ENCODE measurements at regions not wholly inside any gene's neighbourhood (a gene's known extent, or its start where the extent isn't known, plus 50 kb on each side); places are given as distances from the start of the nearest gene placed in this dataset.

DNA sequence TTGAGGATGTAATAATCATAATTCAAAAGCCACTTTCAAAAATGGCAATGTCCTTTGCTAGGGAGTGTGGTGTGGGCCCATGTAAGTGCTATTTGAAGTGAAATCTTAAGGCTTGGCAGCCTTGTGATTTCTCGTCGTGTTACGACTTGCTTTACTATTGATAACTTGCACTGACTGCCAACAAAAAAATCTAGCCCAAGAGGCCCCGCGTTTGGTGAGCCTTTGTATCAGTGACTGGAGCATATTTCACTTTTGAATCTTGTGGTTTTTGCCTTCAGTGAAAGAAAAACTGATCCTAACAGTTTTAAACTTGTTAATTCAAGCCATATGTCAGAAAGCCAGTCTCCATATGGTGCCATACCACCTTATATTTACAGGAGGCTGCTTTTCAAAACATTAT, 248.0 kb downstream of the TMEM182 start:
- TF ChIP-seq, protein P1, sequence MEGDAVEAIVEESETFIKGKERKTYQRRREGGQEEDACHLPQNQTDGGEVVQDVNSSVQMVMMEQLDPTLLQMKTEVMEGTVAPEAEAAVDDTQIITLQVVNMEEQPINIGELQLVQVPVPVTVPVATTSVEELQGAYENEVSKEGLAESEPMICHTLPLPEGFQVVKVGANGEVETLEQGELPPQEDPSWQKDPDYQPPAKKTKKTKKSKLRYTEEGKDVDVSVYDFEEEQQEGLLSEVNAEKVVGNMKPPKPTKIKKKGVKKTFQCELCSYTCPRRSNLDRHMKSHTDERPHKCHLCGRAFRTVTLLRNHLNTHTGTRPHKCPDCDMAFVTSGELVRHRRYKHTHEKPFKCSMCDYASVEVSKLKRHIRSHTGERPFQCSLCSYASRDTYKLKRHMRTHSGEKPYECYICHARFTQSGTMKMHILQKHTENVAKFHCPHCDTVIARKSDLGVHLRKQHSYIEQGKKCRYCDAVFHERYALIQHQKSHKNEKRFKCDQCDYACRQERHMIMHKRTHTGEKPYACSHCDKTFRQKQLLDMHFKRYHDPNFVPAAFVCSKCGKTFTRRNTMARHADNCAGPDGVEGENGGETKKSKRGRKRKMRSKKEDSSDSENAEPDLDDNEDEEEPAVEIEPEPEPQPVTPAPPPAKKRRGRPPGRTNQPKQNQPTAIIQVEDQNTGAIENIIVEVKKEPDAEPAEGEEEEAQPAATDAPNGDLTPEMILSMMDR (IDR thresholded peaks at IDR 0.05): no peak
- no peak for TF ChIP-seq POLR2AphosphoS5 (IDR thresholded peaks at IDR 0.05)

All from gastroesophageal sphincter (tissue), 3 donors.